C1 segment of cervical spinal cord (tissue), 14 donors: ENCODE measurements at regions not wholly inside any gene's neighbourhood (a gene's known extent, or its start where the extent isn't known, plus 50 kb on each side); places are given as distances from the start of the nearest gene placed in this dataset.
"Not testable (repeated sequence)": the region's sequence is repeated elsewhere in the genome, so short reads cannot be mapped to it uniquely, and the experiment has no call there.

Source experiments
- DNase-seq, 14 donors: peaks; one replicate each; lab custom pipeline; 2025; lab: John Stamatoyannopoulos, UW

GRCh38 chr12:72863671-72864070, 591.5 kb downstream of the TRHDE start:
- DNase-seq = no peak

- no peak for DNase-seq
Measured at GRCh38 chr12:72865921-72866320, 593.8 kb downstream of the TRHDE start.

GRCh38 chr12:72869024-72869423, 596.9 kb downstream of the TRHDE start:
- no peak for DNase-seq

GRCh38 chr12:72872238-72872887, 600.2 kb downstream of the TRHDE start:
- no peak for DNase-seq

- no peak for DNase-seq
Measured at GRCh38 chr12:72872996-72873395, 600.8 kb downstream of the TRHDE start.

GRCh38 chr12:72876092-72876491, 603.9 kb downstream of the TRHDE start:
- DNase-seq = no peak

- no peak for DNase-seq
Measured at GRCh38 chr12:72888693-72889092, 616.5 kb downstream of the TRHDE start.

GRCh38 chr12:72889791-72890190, 617.6 kb downstream of the TRHDE start:
- DNase-seq = no peak

- DNase-seq = no peak
Measured at GRCh38 chr12:72901685-72902084, 629.5 kb downstream of the TRHDE start.

GRCh38 chr12:72925716-72926115, 653.5 kb downstream of the TRHDE start:
- no peak for DNase-seq

GRCh38 chr12:72931838-72932237, 659.7 kb downstream of the TRHDE start:
- not testable (repeated sequence) for DNase-seq

GRCh38 chr12:72937486-72937885, 665.3 kb downstream of the TRHDE start:
- no peak for DNase-seq

- DNase-seq = no peak
Measured at GRCh38 chr12:72957454-72957853, 685.3 kb downstream of the TRHDE start.

GRCh38 chr12:72966684-72967083, 694.5 kb downstream of the TRHDE start:
- DNase-seq = no peak

GRCh38 chr12:72974954-72975555, 702.9 kb downstream of the TRHDE start:
- DNase-seq = no peak

GRCh38 chr12:72978999-72979398, 706.8 kb downstream of the TRHDE start:
- no peak for DNase-seq

- DNase-seq = no peak
Measured at GRCh38 chr12:72982356-72982755, 710.2 kb downstream of the TRHDE start.

GRCh38 chr12:72986963-72987362, 714.8 kb downstream of the TRHDE start:
- DNase-seq = no peak

GRCh38 chr12:72989458-72989947, 717.3 kb downstream of the TRHDE start:
- DNase-seq = no peak

GRCh38 chr12:72995029-72995428, 722.9 kb downstream of the TRHDE start:
- DNase-seq = not testable (repeated sequence)

GRCh38 chr12:72995616-72996015, 723.4 kb downstream of the TRHDE start:
- no peak for DNase-seq

GRCh38 chr12:73001806-73002205, 729.6 kb downstream of the TRHDE start:
- not testable (repeated sequence) for DNase-seq

- not testable (repeated sequence) for DNase-seq
Measured at GRCh38 chr12:73002504-73002903, 730.3 kb downstream of the TRHDE start.
